ENCODE measurements at regions not wholly inside any gene's neighbourhood (a gene's known extent, or its start where the extent isn't known, plus 50 kb on each side); places are given as distances from the start of the nearest gene placed in this dataset.

DNA sequence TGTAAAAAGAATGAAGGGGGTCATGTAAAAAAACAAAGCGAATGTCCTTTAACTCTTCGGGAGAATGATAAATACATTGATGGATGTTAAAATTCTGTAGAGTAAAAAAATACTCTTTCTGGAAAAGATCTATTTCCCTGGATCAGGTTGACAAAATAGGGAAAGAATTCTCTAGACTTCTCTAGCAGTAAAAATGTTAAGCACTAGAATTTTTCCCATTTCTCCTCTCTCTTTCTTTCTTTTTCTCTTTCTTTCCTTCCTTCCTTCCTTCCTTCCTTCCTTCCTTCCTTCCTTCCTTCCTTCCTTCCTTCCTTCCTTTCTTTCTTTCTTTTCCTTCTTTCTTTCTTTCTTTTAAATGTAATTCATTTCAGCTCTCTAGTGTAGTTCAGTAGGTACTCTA, 552.5 kb downstream of the LRFN5 start:
- TF ChIP-seq, protein P1, sequence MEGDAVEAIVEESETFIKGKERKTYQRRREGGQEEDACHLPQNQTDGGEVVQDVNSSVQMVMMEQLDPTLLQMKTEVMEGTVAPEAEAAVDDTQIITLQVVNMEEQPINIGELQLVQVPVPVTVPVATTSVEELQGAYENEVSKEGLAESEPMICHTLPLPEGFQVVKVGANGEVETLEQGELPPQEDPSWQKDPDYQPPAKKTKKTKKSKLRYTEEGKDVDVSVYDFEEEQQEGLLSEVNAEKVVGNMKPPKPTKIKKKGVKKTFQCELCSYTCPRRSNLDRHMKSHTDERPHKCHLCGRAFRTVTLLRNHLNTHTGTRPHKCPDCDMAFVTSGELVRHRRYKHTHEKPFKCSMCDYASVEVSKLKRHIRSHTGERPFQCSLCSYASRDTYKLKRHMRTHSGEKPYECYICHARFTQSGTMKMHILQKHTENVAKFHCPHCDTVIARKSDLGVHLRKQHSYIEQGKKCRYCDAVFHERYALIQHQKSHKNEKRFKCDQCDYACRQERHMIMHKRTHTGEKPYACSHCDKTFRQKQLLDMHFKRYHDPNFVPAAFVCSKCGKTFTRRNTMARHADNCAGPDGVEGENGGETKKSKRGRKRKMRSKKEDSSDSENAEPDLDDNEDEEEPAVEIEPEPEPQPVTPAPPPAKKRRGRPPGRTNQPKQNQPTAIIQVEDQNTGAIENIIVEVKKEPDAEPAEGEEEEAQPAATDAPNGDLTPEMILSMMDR (IDR thresholded peaks at IDR 0.05), result no peak
- no peak for TF ChIP-seq POLR2AphosphoS5 (IDR thresholded peaks at IDR 0.05)
- no peak for TF ChIP-seq POLR2A (IDR thresholded peaks at IDR 0.05)
- TF ChIP-seq EP300 (IDR thresholded peaks at IDR 0.05), result no peak

Measured in gastroesophageal sphincter (tissue), 3 donors.